Vagina (tissue), 2 donors: ENCODE measurements at regions not wholly inside any gene's neighbourhood (a gene's known extent, or its start where the extent isn't known, plus 50 kb on each side); places are given as distances from the start of the nearest gene placed in this dataset.
"Not testable (repeated sequence)": the region's sequence is repeated elsewhere in the genome, so short reads cannot be mapped to it uniquely, and the experiment has no call there.

Experiments
- DNase-seq, 2 donors: peaks; one replicate each; pipeline ENCODE4 v3.0.0-alpha.2; 2017; ENCODE audit errors: extremely low spot score in 2 of 2
- H3K27ac ChIP-seq: fragments of 200-600 bp; sonication (generic); one replicate; pipeline ENCODE4 v1.5.1; 2019
- H3K27me3 ChIP-seq: fragments of 200-600 bp; sonication (generic); one replicate; pipeline ENCODE4 v1.5.1; 2019
- H3K36me3 ChIP-seq, 2 donors: fragments of 200-600 bp; sonication (generic); one replicate each; pipeline ENCODE4 v1.5.1; 2017 to 2019
- H3K4me1 ChIP-seq: fragments of 200-600 bp; sonication (generic); one replicate; pipeline ENCODE4 v1.5.1; 2019
- H3K4me3 ChIP-seq, 2 donors: fragments of 200-600 bp; sonication (generic); 1 replicate in 1 of 2; 2 replicates in 1 of 2; pipeline ENCODE4 v1.5.1; 2016 to 2019
- H3K9me3 ChIP-seq: fragments of 200-600 bp; sonication (generic); one replicate; pipeline ENCODE4 v1.5.1; 2019
- intact Hi-C: fragments of 100-400 bp; cut with DNase I; formaldehyde crosslinking; loops from one replicate; pipeline ENCODE4 v1.15.1; 2023

- H3K4me1 ChIP-seq, DNase-seq, H3K27me3 ChIP-seq, intact Hi-C loops, H3K36me3 ChIP-seq, H3K9me3 ChIP-seq, H3K27ac ChIP-seq, H3K4me3 ChIP-seq: not testable (repeated sequence)
These were observed 443.2 kb upstream of the ZNF722 start for GRCh38 chr7:63555226-63555994.

GRCh38 chr7:63556223-63556622, 442.4 kb upstream of the ZNF722 start:
- intact Hi-C loops, H3K36me3 ChIP-seq, H3K9me3 ChIP-seq, H3K27ac ChIP-seq, DNase-seq, H3K4me3 ChIP-seq, H3K4me1 ChIP-seq, H3K27me3 ChIP-seq: not testable (repeated sequence)

- DNase-seq, intact Hi-C loops, H3K27me3 ChIP-seq, H3K4me1 ChIP-seq, H3K27ac ChIP-seq, H3K36me3 ChIP-seq, H3K9me3 ChIP-seq, H3K4me3 ChIP-seq: not testable (repeated sequence)
These were observed 439.6 kb upstream of the ZNF722 start for GRCh38 chr7:63559016-63559415.

- H3K4me3 ChIP-seq, H3K9me3 ChIP-seq, H3K36me3 ChIP-seq, H3K27me3 ChIP-seq, DNase-seq, H3K27ac ChIP-seq, intact Hi-C loops, H3K4me1 ChIP-seq: not testable (repeated sequence)
These were observed 438.7 kb upstream of the ZNF722 start for GRCh38 chr7:63559826-63560465.

DNA sequence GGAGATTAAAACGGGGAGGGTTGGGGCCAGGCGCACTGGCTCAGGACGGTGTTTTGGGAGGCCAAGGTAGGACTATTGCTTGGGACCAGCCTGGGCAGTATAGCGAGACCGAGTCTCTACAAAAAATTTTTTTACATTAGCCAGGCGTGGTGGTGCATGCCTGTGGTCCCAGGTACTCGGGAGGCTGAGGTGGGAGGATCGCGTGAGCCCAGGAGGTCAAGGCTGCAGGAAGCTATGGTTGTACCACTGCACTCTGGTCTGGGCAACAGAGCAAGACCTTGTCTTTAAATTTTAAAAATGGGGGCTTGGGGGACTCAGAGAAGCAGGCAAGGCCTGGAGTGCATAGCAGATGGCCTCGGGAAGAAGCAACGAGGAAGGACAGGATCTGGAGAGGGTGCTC, 436.7 kb upstream of the ZNF722 start:
- H3K27ac ChIP-seq, H3K27me3 ChIP-seq, H3K36me3 ChIP-seq, intact Hi-C loops, H3K9me3 ChIP-seq, H3K4me3 ChIP-seq, DNase-seq, H3K4me1 ChIP-seq: not testable (repeated sequence)

- H3K27ac ChIP-seq, H3K27me3 ChIP-seq, H3K4me3 ChIP-seq, DNase-seq, H3K36me3 ChIP-seq, H3K9me3 ChIP-seq, H3K4me1 ChIP-seq, intact Hi-C loops: not testable (repeated sequence)
These were observed 436.1 kb upstream of the ZNF722 start for GRCh38 chr7:63562364-63563060.

DNA sequence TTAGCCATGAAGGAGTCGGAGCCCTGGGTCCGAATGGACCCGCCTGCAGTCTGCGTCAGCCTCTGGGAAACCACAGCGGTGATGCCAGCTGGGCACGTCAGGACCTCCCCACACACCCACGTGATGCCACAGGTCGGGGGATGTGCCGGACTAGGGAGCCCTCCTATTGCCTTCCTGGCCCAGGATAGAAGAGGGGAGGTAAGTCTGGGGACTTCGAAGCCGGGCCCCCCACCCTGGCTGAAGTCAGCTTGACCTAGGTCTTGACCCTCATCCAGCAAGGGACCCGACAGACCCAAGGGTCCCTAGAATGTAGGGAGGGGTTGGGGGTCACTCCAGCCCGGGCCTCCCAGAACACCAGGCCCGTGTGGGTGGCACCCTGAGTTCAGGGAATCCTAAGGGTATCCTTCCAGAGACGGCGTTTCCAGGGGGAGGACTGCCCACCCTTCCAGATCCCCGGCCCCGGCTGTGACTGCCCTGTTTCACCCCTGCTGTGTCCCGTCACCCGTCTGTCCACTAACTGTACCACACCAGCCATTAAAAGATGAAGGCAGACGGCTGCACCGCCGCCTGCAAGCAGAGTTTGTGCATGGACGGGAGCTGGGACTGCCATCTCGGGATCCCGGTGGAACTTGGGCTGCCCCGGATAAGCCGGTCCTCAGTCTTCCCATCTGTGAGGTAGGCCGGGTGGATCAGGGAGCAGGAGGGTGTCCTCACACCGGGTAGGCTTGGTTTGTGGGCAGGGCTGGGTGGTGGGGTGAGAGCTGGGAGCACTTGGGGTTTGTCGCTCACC, 435.3 kb upstream of the ZNF722 start:
- H3K36me3 ChIP-seq, H3K4me1 ChIP-seq, H3K9me3 ChIP-seq, H3K4me3 ChIP-seq, intact Hi-C loops, DNase-seq, H3K27ac ChIP-seq, H3K27me3 ChIP-seq: not testable (repeated sequence)

DNA sequence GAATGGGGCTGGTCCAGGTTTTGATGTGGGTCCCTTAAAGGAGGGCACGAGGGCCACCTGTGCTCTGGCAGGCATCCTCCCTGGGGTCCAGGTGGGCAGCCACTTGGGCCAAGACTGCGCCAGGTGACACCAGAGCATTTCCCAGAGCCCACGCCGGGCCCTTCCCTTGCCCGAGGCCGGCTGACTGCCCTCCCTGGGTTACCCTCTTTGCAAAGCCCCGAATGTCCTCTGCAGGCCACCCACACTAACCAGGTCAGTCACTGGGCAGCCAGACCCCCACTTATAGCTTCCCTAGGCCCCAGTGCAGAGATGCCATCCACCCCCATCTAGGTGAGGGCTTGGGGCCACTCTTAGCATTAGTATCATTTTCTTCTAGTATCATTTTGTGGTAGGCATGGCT, 433.8 kb upstream of the ZNF722 start:
- H3K36me3 ChIP-seq, H3K9me3 ChIP-seq, H3K27ac ChIP-seq, H3K4me3 ChIP-seq, H3K27me3 ChIP-seq, DNase-seq, intact Hi-C loops, H3K4me1 ChIP-seq: not testable (repeated sequence)

DNA sequence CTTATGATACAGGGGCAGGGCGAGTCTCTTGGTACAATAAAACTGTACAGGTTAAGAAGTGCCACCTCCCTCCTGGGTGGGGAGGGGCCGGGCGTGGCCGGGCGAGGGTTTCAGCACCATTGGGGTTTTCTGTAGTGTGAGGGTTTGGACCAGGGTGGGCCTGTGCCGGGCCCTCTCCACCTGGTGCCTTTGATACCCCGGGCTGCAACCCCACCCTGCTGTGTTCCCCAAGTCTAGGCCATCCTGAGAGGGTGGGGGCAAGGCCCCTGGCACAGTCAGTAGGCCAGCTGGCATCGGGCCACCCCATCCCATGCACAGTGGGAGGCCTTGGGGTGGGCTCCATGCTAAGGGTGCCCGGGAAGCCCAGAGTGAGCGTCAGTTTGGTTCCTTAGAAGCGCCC, 431.8 kb upstream of the ZNF722 start:
- H3K36me3 ChIP-seq, intact Hi-C loops, H3K27ac ChIP-seq, H3K4me3 ChIP-seq, H3K4me1 ChIP-seq, H3K9me3 ChIP-seq, H3K27me3 ChIP-seq, DNase-seq: not testable (repeated sequence)

DNA sequence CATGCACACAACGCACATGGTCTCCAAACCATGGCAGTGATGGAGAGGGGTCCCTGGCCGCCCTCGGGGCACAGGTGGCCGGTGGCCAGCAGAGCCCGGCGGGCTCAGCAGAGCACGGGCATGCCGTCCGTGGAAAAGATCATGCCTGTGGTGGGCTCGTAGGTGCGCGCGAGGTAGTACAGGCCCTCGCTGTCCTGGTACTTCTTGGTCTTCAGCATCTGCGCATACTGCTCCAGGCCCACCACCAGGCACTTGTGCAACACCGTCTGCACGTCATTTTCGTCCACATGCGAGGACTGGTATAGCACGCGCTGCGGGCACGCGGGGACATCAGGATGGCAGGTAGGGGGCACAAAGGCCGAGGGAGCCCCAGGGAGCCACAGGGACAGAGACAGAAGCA, 431.0 kb upstream of the ZNF722 start:
- H3K36me3 ChIP-seq, intact Hi-C loops, H3K9me3 ChIP-seq, H3K4me1 ChIP-seq, DNase-seq, H3K27me3 ChIP-seq, H3K27ac ChIP-seq, H3K4me3 ChIP-seq: not testable (repeated sequence)

- H3K4me3 ChIP-seq, H3K27ac ChIP-seq, intact Hi-C loops, DNase-seq, H3K27me3 ChIP-seq, H3K36me3 ChIP-seq, H3K4me1 ChIP-seq, H3K9me3 ChIP-seq: not testable (repeated sequence)
These were observed 429.9 kb upstream of the ZNF722 start for GRCh38 chr7:63568571-63569313.

GRCh38 chr7:63570386-63571115, 428.1 kb upstream of the ZNF722 start:
- H3K4me3 ChIP-seq, intact Hi-C loops, H3K27me3 ChIP-seq, H3K4me1 ChIP-seq, H3K27ac ChIP-seq, H3K9me3 ChIP-seq, H3K36me3 ChIP-seq: not testable (repeated sequence)
- DNase-seq = peak in 1 of 2 donors; percentile 72
